HG02852 (cell line): ENCODE measurements at regions not wholly inside any gene's neighbourhood (a gene's known extent, or its start where the extent isn't known, plus 50 kb on each side); places are given as distances from the start of the nearest gene placed in this dataset.

ENCODE experiments used
- ATAC-seq: cut with Tn5 transposase; IDR thresholded peaks from one replicate; pipeline ENCODE4 v1.9.1; 2021; ENCODE audit warnings: mild to moderate bottlenecking, moderate library complexity; ENCODE audit not compliant: unreplicated experiment

GRCh38 chr13:73901324-73902068 is 232.7 kb downstream of the KLF12 start:
- no peak for ATAC-seq

- no peak for ATAC-seq
Measured at GRCh38 chr13:73900591-73900990, 233.6 kb downstream of the KLF12 start.

- ATAC-seq, result no peak
Measured at GRCh38 chr13:73898899-73899298, 235.3 kb downstream of the KLF12 start.

- ATAC-seq, result no peak
Measured at GRCh38 chr13:73898276-73898675, 235.9 kb downstream of the KLF12 start.

- ATAC-seq, result no peak
Measured at GRCh38 chr13:73894995-73895571, 239.1 kb downstream of the KLF12 start.

- ATAC-seq, result no peak
Measured at GRCh38 chr13:73893833-73894232, 240.4 kb downstream of the KLF12 start.

- ATAC-seq, result no peak
Measured at GRCh38 chr13:73891805-73892204, 242.4 kb downstream of the KLF12 start.

GRCh38 chr13:73883162-73883561 is 251.0 kb downstream of the KLF12 start:
- ATAC-seq, result no peak

- ATAC-seq, result no peak
Measured at GRCh38 chr13:73880365-73880764, 253.8 kb downstream of the KLF12 start.

GRCh38 chr13:73879346-73880015 is 254.7 kb downstream of the KLF12 start:
- ATAC-seq, result no peak

GRCh38 chr13:73877399-73877798 is 256.8 kb downstream of the KLF12 start:
- ATAC-seq, result no peak

GRCh38 chr13:73876323-73876722 is 257.9 kb downstream of the KLF12 start:
- ATAC-seq, result no peak

- no peak for ATAC-seq
Measured at GRCh38 chr13:73873940-73874830, 260.0 kb downstream of the KLF12 start.

- no peak for ATAC-seq
Measured at GRCh38 chr13:73872397-73872796, 261.8 kb downstream of the KLF12 start.

GRCh38 chr13:73870970-73871935 is 263.0 kb downstream of the KLF12 start:
- no peak for ATAC-seq

GRCh38 chr13:73870036-73870741 is 264.0 kb downstream of the KLF12 start:
- ATAC-seq, result no peak

- ATAC-seq, result no peak
Measured at GRCh38 chr13:73865027-73865426, 269.2 kb downstream of the KLF12 start.

GRCh38 chr13:73861136-73861535 is 273.1 kb downstream of the KLF12 start:
- no peak for ATAC-seq

GRCh38 chr13:73860501-73860900 is 273.7 kb downstream of the KLF12 start:
- no peak for ATAC-seq
